ENCODE measurements at regions not wholly inside any gene's neighbourhood (a gene's known extent, or its start where the extent isn't known, plus 50 kb on each side); places are given as distances from the start of the nearest gene placed in this dataset.

DNA sequence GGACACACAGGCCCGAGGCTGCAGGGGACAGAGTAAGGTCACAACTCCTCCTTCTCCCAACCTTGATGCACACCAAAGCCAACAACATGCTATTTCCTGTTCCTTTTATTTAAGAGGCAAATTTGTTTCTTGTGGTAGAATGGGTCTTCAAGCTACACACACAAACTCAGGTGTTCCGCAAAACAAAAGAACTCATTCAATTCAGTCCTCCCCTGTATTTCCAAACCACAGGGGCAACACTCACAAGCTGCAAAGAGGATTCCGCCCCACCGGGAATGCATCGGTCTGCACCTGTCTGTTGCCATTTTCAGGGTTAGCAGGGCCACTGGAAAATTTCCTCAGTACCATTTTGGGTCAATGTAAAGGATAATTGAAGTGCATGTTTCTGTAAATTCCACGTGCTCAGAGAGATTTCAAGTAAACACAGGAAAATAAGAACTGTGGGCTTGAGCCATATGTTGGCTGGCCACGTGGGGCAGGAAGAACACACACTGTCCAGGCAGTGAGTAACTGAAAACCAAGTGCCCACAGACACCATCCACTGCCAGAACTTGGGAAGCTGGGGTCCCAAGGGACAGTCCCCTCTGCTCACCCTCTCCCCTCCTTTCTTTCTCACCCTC, 145.2 kb upstream of the ERG start:
- intact Hi-C loops (cut with DNase I), result no loop called here
- 70 to 78% (median 74%) methylated on average over 7 of the region's 7 CpGs for WGBS, 4 donors
- H3K36me3 ChIP-seq (replicated peaks in 1 of 2), result no peaks in the 10 kb centered on the region
- no peaks in the 10 kb centered on the region for H3K9me3 ChIP-seq (replicated peaks in 1 of 3)
- TF ChIP-seq, protein P1, sequence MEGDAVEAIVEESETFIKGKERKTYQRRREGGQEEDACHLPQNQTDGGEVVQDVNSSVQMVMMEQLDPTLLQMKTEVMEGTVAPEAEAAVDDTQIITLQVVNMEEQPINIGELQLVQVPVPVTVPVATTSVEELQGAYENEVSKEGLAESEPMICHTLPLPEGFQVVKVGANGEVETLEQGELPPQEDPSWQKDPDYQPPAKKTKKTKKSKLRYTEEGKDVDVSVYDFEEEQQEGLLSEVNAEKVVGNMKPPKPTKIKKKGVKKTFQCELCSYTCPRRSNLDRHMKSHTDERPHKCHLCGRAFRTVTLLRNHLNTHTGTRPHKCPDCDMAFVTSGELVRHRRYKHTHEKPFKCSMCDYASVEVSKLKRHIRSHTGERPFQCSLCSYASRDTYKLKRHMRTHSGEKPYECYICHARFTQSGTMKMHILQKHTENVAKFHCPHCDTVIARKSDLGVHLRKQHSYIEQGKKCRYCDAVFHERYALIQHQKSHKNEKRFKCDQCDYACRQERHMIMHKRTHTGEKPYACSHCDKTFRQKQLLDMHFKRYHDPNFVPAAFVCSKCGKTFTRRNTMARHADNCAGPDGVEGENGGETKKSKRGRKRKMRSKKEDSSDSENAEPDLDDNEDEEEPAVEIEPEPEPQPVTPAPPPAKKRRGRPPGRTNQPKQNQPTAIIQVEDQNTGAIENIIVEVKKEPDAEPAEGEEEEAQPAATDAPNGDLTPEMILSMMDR (IDR thresholded peaks at IDR 0.05), result no peak
- TF ChIP-seq POLR2A (IDR thresholded peaks at IDR 0.05), result no peak
- no peaks in the 10 kb centered on the region for H3K4me1 ChIP-seq (replicated peaks in 1 of 2)
- H3K4me3 ChIP-seq, result no peak overlapping the region
- H3K27ac ChIP-seq, result no peak overlapping the region
- DNase-seq, result no peak
- H3K27me3 ChIP-seq, result peaks cover 6% of the 10 kb centered on the region

DNA sequence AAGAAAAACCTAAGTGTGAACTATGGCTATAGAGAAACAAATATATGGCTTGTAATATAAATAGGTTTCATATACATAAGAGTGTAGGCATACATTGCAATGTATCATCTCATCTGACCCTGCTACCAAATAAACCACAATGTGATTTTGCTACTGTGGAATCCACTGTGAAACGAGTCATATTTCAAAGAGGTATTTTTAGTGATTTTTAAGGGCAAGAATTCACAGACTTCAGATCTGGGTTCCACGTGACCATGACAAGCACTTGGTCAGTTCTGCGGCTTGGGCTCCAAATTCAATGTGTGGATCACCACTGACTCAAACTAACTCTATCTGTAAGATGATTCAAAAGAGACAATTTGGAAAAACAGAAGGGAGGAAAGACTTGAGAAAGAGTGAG, 147.0 kb upstream of the ERG start:
- Histone ChIP-seq H3K27ac (no peak overlapping the region), H3K4me1 (replicated peaks in 1 of 2) (no peaks in the 10 kb centered on the region)

DNA sequence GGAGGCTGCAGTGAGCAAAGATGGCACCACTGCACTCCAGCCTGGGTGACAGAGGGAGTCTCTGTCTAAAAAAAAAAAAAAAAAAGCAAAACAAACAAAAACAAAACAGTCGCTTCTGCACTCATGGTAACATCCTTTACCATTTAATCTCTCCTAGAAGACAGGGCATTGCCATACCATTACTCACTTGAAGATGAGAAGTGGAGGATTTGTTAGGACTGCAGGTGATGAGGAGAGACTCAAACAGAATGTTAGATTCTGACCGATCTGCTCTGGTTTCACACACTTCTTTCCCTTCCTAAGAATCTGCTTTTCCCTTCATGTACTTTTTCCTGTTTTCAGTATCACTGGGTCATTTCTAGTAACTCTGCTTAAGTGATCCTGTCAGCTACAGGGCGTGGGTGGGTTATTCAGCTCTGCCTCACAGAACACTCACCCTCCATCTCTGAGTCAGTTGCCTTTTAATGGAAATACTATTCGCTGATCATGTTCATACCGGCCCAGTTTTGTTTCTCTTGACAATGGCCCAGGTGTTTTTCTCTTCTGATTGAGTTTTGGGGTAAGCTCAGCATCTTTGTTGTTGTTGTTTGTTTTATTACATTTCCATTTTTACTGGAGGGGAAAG, 148.0 kb upstream of the ERG start:
- no peak for DNase-seq
- intact Hi-C loops (cut with DNase I), result no loop called here
- Histone ChIP-seq H3K27ac (no peak overlapping the region), H3K36me3 (replicated peaks in 1 of 2) (no peaks in the 10 kb centered on the region), H3K9me3 (replicated peaks in 1 of 3) (no peaks in the 10 kb centered on the region), H3K4me3 (no peak overlapping the region), H3K27me3 (peaks cover 6% of the 10 kb centered on the region), H3K4me1 (replicated peaks in 1 of 2) (no peaks in the 10 kb centered on the region)
- TF ChIP-seq, protein P1 (IDR thresholded peaks at IDR 0.05), result no peak
- no peak for TF ChIP-seq POLR2A (IDR thresholded peaks at IDR 0.05)
- WGBS, 4 donors, result 54 to 76% (median 66%) methylated on average over 5 of the region's 5 CpGs

More for the DNA sequence above, 147.0 kb upstream of the ERG start:
- H3K4me3 ChIP-seq, result no peak overlapping the region
- H3K9me3 ChIP-seq (replicated peaks in 1 of 3), result no peaks in the 10 kb centered on the region
- H3K36me3 ChIP-seq (replicated peaks in 1 of 2), result no peaks in the 10 kb centered on the region
- WGBS, 4 donors, result 63 to 79% (median 69%) methylated on average over 3 of the region's 3 CpGs
- DNase-seq, result no peak
- TF ChIP-seq, protein P1 (IDR thresholded peaks at IDR 0.05), result no peak
- TF ChIP-seq POLR2A (IDR thresholded peaks at IDR 0.05), result no peak
- intact Hi-C loops (cut with DNase I), result no loop called here
- peaks cover 6% of the 10 kb centered on the region for H3K27me3 ChIP-seq

DNA sequence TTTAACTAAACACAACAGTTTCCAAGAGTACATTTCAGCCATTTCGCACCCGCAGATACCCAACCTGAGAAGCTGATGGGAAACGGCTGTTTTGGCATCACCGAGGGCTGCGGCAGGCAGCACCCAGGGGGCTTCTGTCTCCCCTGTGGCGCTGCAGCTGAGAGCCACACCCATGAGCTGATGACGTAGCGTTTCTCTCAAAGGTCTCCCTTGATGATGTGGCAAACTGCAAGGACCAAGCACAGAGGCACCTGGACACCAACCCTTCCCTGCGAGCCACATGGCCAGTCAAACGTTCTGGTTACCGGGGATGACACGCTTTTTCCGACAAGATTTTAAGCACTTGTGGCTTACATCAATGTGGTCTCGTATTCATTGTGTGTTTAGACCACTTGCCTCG, 150.8 kb upstream of the ERG start:
- 81 to 86% (median 85%) methylated on average over 13 to 15 of the region's 15 CpGs for WGBS, 4 donors
- intact Hi-C loops (cut with DNase I), result no loop called here
- Histone ChIP-seq H3K4me1 (replicated peaks in 1 of 2) (no peaks in the 10 kb centered on the region), H3K27ac (no peak overlapping the region), H3K27me3 (peaks cover 12% of the 10 kb centered on the region), H3K36me3 (replicated peaks in 1 of 2) (no peaks in the 10 kb centered on the region), H3K9me3 (replicated peaks in 1 of 3) (no peaks in the 10 kb centered on the region), H3K4me3 (no peak overlapping the region)
- no peak for DNase-seq
- TF ChIP-seq, protein P1 (IDR thresholded peaks at IDR 0.05), result no peak
- no peak for TF ChIP-seq POLR2A (IDR thresholded peaks at IDR 0.05)
